K562 (cell line): ENCODE measurements at regions not wholly inside any gene's neighbourhood (a gene's known extent, or its start where the extent isn't known, plus 50 kb on each side); places are given as distances from the start of the nearest gene placed in this dataset.

Experiments used
- ATAC-seq: fragments of 200-7000 bp; cut with Tn5 transposase; 3 replicates; pipeline ENCODE4 v1.9.1; 2020; ENCODE audit warnings: moderate library complexity
- BruUV-seq: library from RNA; stranded (reverse); fragments of 400-500 nt; replicated peaks from 2 replicates; lab custom pipeline; 2021; lab: Mats Ljungman, UMichigan
- CTCF ChIA-PET: fragments of 300-600 bp; formaldehyde crosslinking; extraction: SDS; loops from one replicate; lab custom pipeline; 2021; ENCODE audit warnings: low intra/inter-chr PET ratio; lab: Yijun Ruan, JAX
- POLR2A ChIA-PET: fragments of 300-600, 350-650 bp; sonication (Branson Sonifier 250); formaldehyde crosslinking; extraction: SDS; loops from one replicate; lab custom pipeline; 2021; ENCODE audit warnings: antibody characterized with exemption, inconsistent platforms; lab: Yijun Ruan, JAX
- DNase-seq, 4 experiments: peaks; one replicate each; pipeline versions ENCODE4 v3.0.0 to v3.0.0-alpha.2; 2011 to 2018; ENCODE audit warnings: low spot score in 3 of 4, mixed read lengths in 3 of 4; ENCODE audit errors: extremely low read depth in 1 of 4
- FAIRE-seq: peaks from 2 replicates; lab custom pipeline; 2011; peaks lifted over from hg19 to GRCh38; lab: Jason Lieb, UNC
- H2AFZ ChIP-seq: 2 replicates; pipeline ENCODE4 v1.6.0; 2011; ENCODE audit warnings: low read depth, low read length, control low read depth, inconsistent platforms
- H3K27ac ChIP-seq: fragments of 200-600 bp; 3 replicates; pipeline ENCODE4 v1.8.0; 2011; ENCODE audit warnings: low read depth, mild to moderate bottlenecking, control low read depth, inconsistent platforms, low read length, moderate library complexity, mixed read lengths; ENCODE audit errors: extremely low read depth
- H3K27me3 ChIP-seq, 2 experiments: fragments of 300-600 bp in 1 of 2; 2 replicates in 1 of 2; 3 replicates in 1 of 2; pipeline versions ENCODE4 v1.6.0 to v1.8.0; 2011; ENCODE audit warnings: inconsistent platforms in 2 of 2, low read length in 2 of 2, mild to moderate bottlenecking in 1 of 2, mixed read lengths in 1 of 2, moderate library complexity in 1 of 2; ENCODE audit not compliant: control insufficient read depth in 2 of 2, insufficient read depth in 2 of 2
- H3K36me3 ChIP-seq: fragments of 300-600 bp; 3 replicates; pipeline ENCODE4 v1.8.0; 2011; ENCODE audit warnings: mild to moderate bottlenecking, low read length, inconsistent platforms; ENCODE audit not compliant: control insufficient read depth, insufficient read depth
- H3K4me1 ChIP-seq, 2 experiments: fragments of 200-600 bp in 1 of 2; replicated peaks in 1 of 2; 2 replicates in 1 of 2; 3 replicates in 1 of 2; pipeline versions ENCODE4 v1.5.1 to v1.8.0; 2011; ENCODE audit warnings: inconsistent platforms in 2 of 2, low read length in 2 of 2, mild to moderate bottlenecking in 1 of 2, mixed read lengths in 1 of 2, moderate library complexity in 1 of 2; ENCODE audit not compliant: control insufficient read depth in 2 of 2, insufficient read depth in 2 of 2
- H3K4me2 ChIP-seq: 2 replicates; pipeline ENCODE4 v1.6.1; 2011; ENCODE audit warnings: low read length, control low read depth, inconsistent platforms, mixed read lengths; ENCODE audit not compliant: insufficient read depth
- H3K4me3 ChIP-seq: fragments of 200-600 bp; sonication (generic), shearing (Covaris generic); 2 replicates; pipeline ENCODE4 v1.5.1; 2016; ENCODE audit warnings: control low read depth, inconsistent platforms
- H3K79me2 ChIP-seq: fragments of 200-600 bp; 3 replicates; pipeline ENCODE4 v1.8.0; 2011; ENCODE audit warnings: low read length, inconsistent platforms; ENCODE audit not compliant: control insufficient read depth, insufficient read depth
- H3K9ac ChIP-seq, 2 experiments: 2 replicates each; pipeline versions ENCODE4 v1.6.0 to v1.6.1; 2011; ENCODE audit warnings: low read depth in 2 of 2, low read length in 2 of 2, control low read depth in 1 of 2, inconsistent platforms in 1 of 2, mild to moderate bottlenecking in 1 of 2, mixed read lengths in 1 of 2; ENCODE audit not compliant: insufficient read depth in 1 of 2
- H3K9me1 ChIP-seq: one replicate; pipeline ENCODE4 v1.6.0; 2011; ENCODE audit warnings: inconsistent platforms, mild to moderate bottlenecking, low read length, moderate library complexity; ENCODE audit not compliant: control insufficient read depth, insufficient read depth
- H3K9me3 ChIP-seq: replicated peaks from 2 replicates; pipeline ENCODE4 v1.5.1; 2011; ENCODE audit warnings: low read depth, low read length, inconsistent platforms; ENCODE audit not compliant: control insufficient read depth, insufficient read depth
- H4K20me1 ChIP-seq: replicated peaks from 2 replicates; pipeline ENCODE4 v1.6.1; 2011; ENCODE audit warnings: low read length, inconsistent platforms, mixed read lengths; ENCODE audit not compliant: control insufficient read depth, insufficient read depth
- CCNT2 ChIP-seq: IDR thresholded peaks from 2 replicates; pipeline ENCODE4 v1.6.1; 2011; ENCODE audit warnings: borderline replicate concordance, low read depth, mild to moderate bottlenecking, moderate library complexity, mixed read lengths, low read length; ENCODE audit not compliant: insufficient read length; ENCODE audit errors: extremely low read depth
- E2F3 ChIP-seq: fragments of 250-450 bp; sonication (Bioruptor Pico); IDR thresholded peaks from 2 replicates; pipeline ENCODE4 v1.4.0; 2020; ENCODE audit warnings: mild to moderate bottlenecking
- HOMEZ ChIP-seq: fragments of 250-450 bp; sonication (Bioruptor Pico); IDR thresholded peaks from 2 replicates; pipeline ENCODE4 v1.4.0; 2020; ENCODE audit warnings: mild to moderate bottlenecking, moderate library complexity
- MGA ChIP-seq: fragments of 450-650 bp; IDR thresholded peaks from 2 replicates; pipeline ENCODE4 v1.6.1; 2016; ENCODE audit warnings: mild to moderate bottlenecking, moderate library complexity
- NCOA6 ChIP-seq: fragments of 450-650 bp; IDR thresholded peaks from 2 replicates; pipeline ENCODE4 v1.6.1; 2017; ENCODE audit warnings: mild to moderate bottlenecking
- WGBS: fragments of 100-300 bp; shearing (Covaris generic); methylation state at CpG from one replicate; pipeline ENCODE4 v1.1.6; 2016; ENCODE audit warnings: low coverage, mixed read lengths; ENCODE audit not compliant: insufficient coverage; ENCODE audit errors: missing lambda C conversion rate; 5-methylcytosine and 5-hydroxymethylcytosine counted together
- in situ Hi-C: fragments of 300-500 bp; cut with MboI; formaldehyde crosslinking; loops from 4 replicates; pipeline ENCODE4 v1.15.0; 2018; ENCODE audit warnings: inconsistent platforms, mixed read lengths
- intact Hi-C: fragments of 100-400 bp; cut with micrococcal nuclease; formaldehyde crosslinking; loops from 2 replicates; pipeline ENCODE4 v1.14.2; 2022
- TF ChIP-seq, protein P1 (sequence below): sonication (generic); formaldehyde crosslinking; IDR thresholded peaks from 2 replicates; pipeline ENCODE4 v1.9.0; 2022; ENCODE audit warnings: mild to moderate bottlenecking, missing genetic modification reagents
- TF ChIP-seq, protein P2 (sequence below): fragments of 450-650 bp; formaldehyde crosslinking; IDR thresholded peaks from 2 replicates; pipeline ENCODE4 v1.4.0; 2020; ENCODE audit warnings: mild to moderate bottlenecking, moderate library complexity

- H2AFZ ChIP-seq = no peak overlapping the region
- intact Hi-C loops (no loop called here), in situ Hi-C loops (no loop called here)
- no peaks in the 10 kb centered on the region for H3K79me2 ChIP-seq
- H3K4me1 ChIP-seq = no peaks in the 10 kb centered on the region
- no peak overlapping the region for H3K27ac ChIP-seq
- no TSS peak for BruUV-seq
- FAIRE-seq (no peak), DNase-seq (no peak), ATAC-seq (no peak)
- no peaks in the 10 kb centered on the region; the same call in 1 of the 2 replicates for H3K9me3 ChIP-seq
- WGBS = 0% methylated on average over 2 of the region's 2 CpGs
- ChIA-PET POLR2A (no interaction called here), CTCF (no interaction called here)
- H3K36me3 ChIP-seq = no peaks in the 10 kb centered on the region
- no peaks in the 10 kb centered on the region for H3K27me3 ChIP-seq
- no peak overlapping the region for H3K4me2 ChIP-seq
- H3K9me1 ChIP-seq = no peaks in the 10 kb centered on the region
- H3K9ac ChIP-seq = no peak overlapping the region
- no peak overlapping the region for H3K4me3 ChIP-seq
- no peaks in the 10 kb centered on the region for H4K20me1 ChIP-seq
- TF ChIP-seq, protein P1, sequence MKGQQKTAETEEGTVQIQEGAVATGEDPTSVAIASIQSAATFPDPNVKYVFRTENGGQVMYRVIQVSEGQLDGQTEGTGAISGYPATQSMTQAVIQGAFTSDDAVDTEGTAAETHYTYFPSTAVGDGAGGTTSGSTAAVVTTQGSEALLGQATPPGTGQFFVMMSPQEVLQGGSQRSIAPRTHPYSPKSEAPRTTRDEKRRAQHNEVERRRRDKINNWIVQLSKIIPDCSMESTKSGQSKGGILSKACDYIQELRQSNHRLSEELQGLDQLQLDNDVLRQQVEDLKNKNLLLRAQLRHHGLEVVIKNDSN (CRISPR knock-in tag) = no peak
- no peak for TF ChIP-seq CCNT2
- TF ChIP-seq NCOA6 = no peak
- no peak for TF ChIP-seq E2F3
- TF ChIP-seq HOMEZ = no peak
- TF ChIP-seq MGA = no peak
- TF ChIP-seq, protein P2, sequence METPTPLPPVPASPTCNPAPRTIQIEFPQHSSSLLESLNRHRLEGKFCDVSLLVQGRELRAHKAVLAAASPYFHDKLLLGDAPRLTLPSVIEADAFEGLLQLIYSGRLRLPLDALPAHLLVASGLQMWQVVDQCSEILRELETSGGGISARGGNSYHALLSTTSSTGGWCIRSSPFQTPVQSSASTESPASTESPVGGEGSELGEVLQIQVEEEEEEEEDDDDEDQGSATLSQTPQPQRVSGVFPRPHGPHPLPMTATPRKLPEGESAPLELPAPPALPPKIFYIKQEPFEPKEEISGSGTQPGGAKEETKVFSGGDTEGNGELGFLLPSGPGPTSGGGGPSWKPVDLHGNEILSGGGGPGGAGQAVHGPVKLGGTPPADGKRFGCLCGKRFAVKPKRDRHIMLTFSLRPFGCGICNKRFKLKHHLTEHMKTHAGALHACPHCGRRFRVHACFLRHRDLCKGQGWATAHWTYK (CRISPR knock-in tag) = no peak
Observed at GRCh38 chr17:70464995-70465394, 295.7 kb downstream of the KCNJ2 start.
